Right atrium auricular region (tissue), 2 donors: ENCODE measurements at regions not wholly inside any gene's neighbourhood (a gene's known extent, or its start where the extent isn't known, plus 50 kb on each side); places are given as distances from the start of the nearest gene placed in this dataset.

Experiments
- DNase-seq: peaks from one replicate; pipeline ENCODE4 v3.0.0-alpha.2; 2019; ENCODE audit warnings: low spot score
- H3K27ac ChIP-seq, 2 donors: fragments of 200-600 bp; sonication (generic); 1 replicate in 1 of 2; 2 replicates in 1 of 2; pipeline ENCODE4 v1.5.1; 2016 to 2019
- H3K27me3 ChIP-seq, 2 donors: fragments of 200-600 bp; sonication (generic); one replicate each; pipeline versions ENCODE4 v1.5.1 to v1.6.0; 2017 to 2019
- H3K36me3 ChIP-seq: fragments of 200-600 bp; sonication (generic); one replicate; pipeline ENCODE4 v1.5.1; 2016
- H3K4me1 ChIP-seq, 2 donors: fragments of 200-600 bp; sonication (generic); one replicate each; pipeline versions ENCODE4 v1.5.1 to v1.6.0; 2017 to 2019
- H3K4me3 ChIP-seq, 2 donors: fragments of 200-600 bp; sonication (generic); 1 replicate in 1 of 2; 2 replicates in 1 of 2; pipeline ENCODE4 v1.5.1; 2017 to 2019; ENCODE audit warnings: mild to moderate bottlenecking in 1 of 2, moderate library complexity in 1 of 2
- H3K9me3 ChIP-seq, 2 donors: fragments of 200-600 bp; sonication (generic); one replicate each; pipeline ENCODE4 v1.5.1; 2019
- CTCF ChIP-seq, 2 donors: fragments of 200-600 bp; sonication (generic); IDR thresholded peaks; one replicate each; pipeline ENCODE4 v1.5.1; 2019; ENCODE audit warnings: antibody characterized with exemption in 2 of 2

GRCh38 chr10:120988751-120989150 is 137.6 kb downstream of the WDR11 start:
- Histone ChIP-seq H3K27ac (no peak overlapping the region), H3K4me3 (no peak overlapping the region), H3K36me3 (no peaks in the 10 kb centered on the region), H3K4me1 (no peaks in the 10 kb centered on the region), H3K27me3 (no peaks in the 10 kb centered on the region), H3K9me3 (peaks cover 0 to 18% of the 10 kb centered on the region in 2 donors)
- no peak for TF ChIP-seq CTCF (IDR thresholded peaks at IDR 0.05)
- no peak for DNase-seq

- H3K27ac ChIP-seq, result no peak overlapping the region
- no peak for DNase-seq
- no peaks in the 10 kb centered on the region for H3K27me3 ChIP-seq
- peaks cover 0 to 23% of the 10 kb centered on the region in 2 donors for H3K9me3 ChIP-seq
- no peaks in the 10 kb centered on the region for H3K4me1 ChIP-seq
- no peak overlapping the region for H3K4me3 ChIP-seq
- no peak for TF ChIP-seq CTCF (IDR thresholded peaks at IDR 0.05)
- no peaks in the 10 kb centered on the region for H3K36me3 ChIP-seq
These were observed 138.1 kb downstream of the WDR11 start for GRCh38 chr10:120989279-120989678.

GRCh38 chr10:120989996-120990598 is 138.9 kb downstream of the WDR11 start:
- H3K4me3 ChIP-seq, result no peak overlapping the region
- H3K4me1 ChIP-seq, result no peaks in the 10 kb centered on the region
- no peak for TF ChIP-seq CTCF (IDR thresholded peaks at IDR 0.05)
- no peaks in the 10 kb centered on the region for H3K36me3 ChIP-seq
- H3K9me3 ChIP-seq, result peaks cover 0 to 26% of the 10 kb centered on the region in 2 donors
- DNase-seq, result no peak
- no peak overlapping the region for H3K27ac ChIP-seq
- H3K27me3 ChIP-seq, result no peaks in the 10 kb centered on the region

GRCh38 chr10:120990831-120991230 is 139.7 kb downstream of the WDR11 start:
- TF ChIP-seq CTCF (IDR thresholded peaks at IDR 0.05), result no peak
- DNase-seq, result no peak
- Histone ChIP-seq H3K27ac (no peak overlapping the region), H3K4me3 (no peak overlapping the region), H3K9me3 (peaks cover 0 to 26% of the 10 kb centered on the region in 2 donors), H3K36me3 (no peaks in the 10 kb centered on the region), H3K4me1 (no peaks in the 10 kb centered on the region), H3K27me3 (no peaks in the 10 kb centered on the region)

- Histone ChIP-seq H3K9me3 (peaks cover 0 to 26% of the 10 kb centered on the region in 2 donors), H3K4me1 (no peaks in the 10 kb centered on the region)
These were observed 141.9 kb downstream of the WDR11 start for GRCh38 chr10:120993089-120993488.

More at GRCh38 chr10:120993089-120993488, 141.9 kb downstream of the WDR11 start:
- H3K27ac ChIP-seq, result no peak overlapping the region
- no peak overlapping the region for H3K4me3 ChIP-seq
- DNase-seq, result no peak
- H3K36me3 ChIP-seq, result no peaks in the 10 kb centered on the region
- H3K27me3 ChIP-seq, result no peaks in the 10 kb centered on the region
- TF ChIP-seq CTCF (IDR thresholded peaks at IDR 0.05), result no peak
